ENCODE measurements at regions not wholly inside any gene's neighbourhood (a gene's known extent, or its start where the extent isn't known, plus 50 kb on each side); places are given as distances from the start of the nearest gene placed in this dataset.

DNA sequence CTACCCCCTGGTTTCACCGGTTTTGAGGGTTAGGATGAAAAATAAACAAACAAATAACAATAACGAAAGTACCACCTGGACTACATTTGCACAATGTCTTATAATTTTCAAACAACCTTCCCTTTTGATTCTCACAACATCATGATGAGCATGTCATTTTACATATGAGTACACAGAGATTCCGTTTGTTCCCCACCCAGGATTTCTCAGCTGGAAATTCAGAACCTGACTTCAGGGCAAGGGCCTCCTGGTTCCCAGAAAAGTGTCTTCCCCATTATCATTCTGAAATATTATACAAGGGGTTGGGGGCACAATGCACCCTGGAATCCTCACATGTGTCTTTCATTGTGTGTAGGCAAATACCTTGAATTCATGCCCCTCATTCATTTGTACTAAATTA is 135.8 kb upstream of the NOCT start:
- TF ChIP-seq EZH2 (IDR thresholded peaks at IDR 0.05; ENCODE audit: low read length, unreplicated experiment) (no peak), EZH2phosphoT487 (IDR thresholded peaks at IDR 0.05; ENCODE audit: borderline replicate concordance, low read length) (no peak)
- TF ChIP-seq, protein P1, sequence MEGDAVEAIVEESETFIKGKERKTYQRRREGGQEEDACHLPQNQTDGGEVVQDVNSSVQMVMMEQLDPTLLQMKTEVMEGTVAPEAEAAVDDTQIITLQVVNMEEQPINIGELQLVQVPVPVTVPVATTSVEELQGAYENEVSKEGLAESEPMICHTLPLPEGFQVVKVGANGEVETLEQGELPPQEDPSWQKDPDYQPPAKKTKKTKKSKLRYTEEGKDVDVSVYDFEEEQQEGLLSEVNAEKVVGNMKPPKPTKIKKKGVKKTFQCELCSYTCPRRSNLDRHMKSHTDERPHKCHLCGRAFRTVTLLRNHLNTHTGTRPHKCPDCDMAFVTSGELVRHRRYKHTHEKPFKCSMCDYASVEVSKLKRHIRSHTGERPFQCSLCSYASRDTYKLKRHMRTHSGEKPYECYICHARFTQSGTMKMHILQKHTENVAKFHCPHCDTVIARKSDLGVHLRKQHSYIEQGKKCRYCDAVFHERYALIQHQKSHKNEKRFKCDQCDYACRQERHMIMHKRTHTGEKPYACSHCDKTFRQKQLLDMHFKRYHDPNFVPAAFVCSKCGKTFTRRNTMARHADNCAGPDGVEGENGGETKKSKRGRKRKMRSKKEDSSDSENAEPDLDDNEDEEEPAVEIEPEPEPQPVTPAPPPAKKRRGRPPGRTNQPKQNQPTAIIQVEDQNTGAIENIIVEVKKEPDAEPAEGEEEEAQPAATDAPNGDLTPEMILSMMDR (conservative IDR thresholded peaks at IDR 0.05; ENCODE audit: low read depth, low read length) = no peak

Data from PC-3 (cell line).